ENCODE measurements at regions not wholly inside any gene's neighbourhood (a gene's known extent, or its start where the extent isn't known, plus 50 kb on each side); places are given as distances from the start of the nearest gene placed in this dataset.

DNA sequence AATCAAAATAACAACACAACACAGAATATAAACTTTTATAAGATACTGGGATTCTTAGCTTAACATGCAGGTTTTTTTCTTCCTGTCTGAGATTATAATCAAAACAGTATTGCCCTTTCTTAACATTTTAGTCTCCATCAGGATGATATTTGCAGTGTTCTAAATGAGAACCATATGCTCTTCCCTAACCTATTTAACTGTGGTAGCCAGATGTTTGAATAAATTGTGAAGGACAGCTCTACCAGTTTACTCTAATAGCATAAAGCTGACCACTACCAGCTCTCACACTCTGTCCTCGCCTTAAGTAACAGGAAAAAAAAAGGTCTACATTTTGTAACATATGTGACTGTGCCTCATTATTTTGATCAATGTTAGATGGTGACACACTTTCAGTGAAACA, 618.7 kb upstream of the SGCG start:
- no peak for DNase-seq
- no peak overlapping the region for H3K4me3 Mint-ChIP-seq
- no peaks in the 10 kb centered on the region for H3K4me1 Mint-ChIP-seq
- H3K9me3 ChIP-seq (ENCODE audit: control insufficient read depth, low read length, poor library complexity, severe bottlenecking): no peaks in the 10 kb centered on the region
- no peak for ATAC-seq
- no peak overlapping the region for H3K27ac Mint-ChIP-seq
- H3K27me3 Mint-ChIP-seq: no peaks in the 10 kb centered on the region
- H3K36me3 Mint-ChIP-seq (ENCODE audit: low read depth): peaks cover 2% of the 10 kb centered on the region

DNA sequence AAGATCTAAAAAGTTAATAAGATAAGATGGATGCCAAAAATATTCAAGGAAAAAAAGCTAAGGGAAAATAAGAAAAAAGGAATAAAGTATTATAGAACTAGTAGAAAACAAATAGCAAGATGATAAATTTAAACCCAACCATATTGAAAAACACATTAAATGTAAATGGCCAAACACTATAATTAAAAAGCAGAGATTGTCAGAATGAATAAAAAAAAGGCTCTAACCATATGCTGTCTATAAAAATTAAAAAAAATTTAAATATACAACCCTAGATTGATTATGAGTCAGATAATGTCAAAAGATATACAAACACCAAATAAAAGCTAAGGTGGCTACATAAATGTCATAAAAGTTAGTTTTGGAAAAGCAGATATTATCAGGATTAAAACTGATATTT, 617.5 kb upstream of the SGCG start:
- H3K27ac Mint-ChIP-seq: no peak overlapping the region
- H3K36me3 Mint-ChIP-seq (ENCODE audit: low read depth): peaks cover 2% of the 10 kb centered on the region
- no peaks in the 10 kb centered on the region for H3K27me3 Mint-ChIP-seq
- ATAC-seq: no peak
- no peaks in the 10 kb centered on the region for H3K4me1 Mint-ChIP-seq
- H3K9me3 ChIP-seq (ENCODE audit: control insufficient read depth, low read length, poor library complexity, severe bottlenecking): no peaks in the 10 kb centered on the region
- no peak overlapping the region for H3K4me3 Mint-ChIP-seq
- no peak for DNase-seq

- Mint-ChIP-seq H3K4me3 (no peak overlapping the region), H3K36me3 (ENCODE audit: low read depth) (peaks cover 2% of the 10 kb centered on the region), H3K27me3 (peaks cover 13% of the 10 kb centered on the region), H3K4me1 (no peaks in the 10 kb centered on the region), H3K27ac (no peak overlapping the region)
- ATAC-seq (no peak), DNase-seq (no peak)
- H3K9me3 ChIP-seq (ENCODE audit: control insufficient read depth, low read length, poor library complexity, severe bottlenecking): peaks cover 3% of the 10 kb centered on the region
These were observed 611.0 kb upstream of the SGCG start for GRCh38 chr13:22569811-22570210.

DNA sequence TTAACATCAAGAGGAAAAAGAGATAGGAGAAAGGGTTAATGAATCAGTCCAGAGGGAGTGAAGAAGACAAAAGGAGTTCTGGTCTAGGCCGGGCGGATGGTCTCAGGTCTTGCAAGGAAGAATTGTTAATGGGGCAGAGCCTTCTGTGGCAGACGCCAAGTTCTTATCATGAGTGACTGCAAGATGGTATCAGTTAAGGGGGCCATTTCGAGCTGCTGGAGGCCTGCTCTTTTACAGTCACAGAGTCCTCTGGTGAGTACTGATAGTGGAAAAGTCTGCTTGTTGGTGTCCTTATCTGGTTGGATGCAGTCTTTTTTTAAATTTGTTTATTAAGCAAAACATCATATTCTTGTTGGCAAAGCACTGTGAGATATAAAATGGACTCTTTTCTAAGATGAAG, 590.9 kb upstream of the SGCG start:
- H3K27me3 Mint-ChIP-seq: peaks cover 15% of the 10 kb centered on the region
- H3K4me3 Mint-ChIP-seq: no peak overlapping the region
- H3K27ac Mint-ChIP-seq: no peak overlapping the region
- no peaks in the 10 kb centered on the region for H3K4me1 Mint-ChIP-seq
- DNase-seq: no peak
- H3K9me3 ChIP-seq (ENCODE audit: control insufficient read depth, low read length, poor library complexity, severe bottlenecking): no peaks in the 10 kb centered on the region
- H3K36me3 Mint-ChIP-seq (ENCODE audit: low read depth): no peaks in the 10 kb centered on the region
- ATAC-seq: no peak

GRCh38 chr13:22592515-22592914, 588.3 kb upstream of the SGCG start:
- H3K27ac Mint-ChIP-seq: no peak overlapping the region
- DNase-seq (no peak), ATAC-seq (no peak)
- H3K4me3 Mint-ChIP-seq: no peak overlapping the region
- H3K27me3 Mint-ChIP-seq: peaks cover 23% of the 10 kb centered on the region
- H3K4me1 Mint-ChIP-seq: no peaks in the 10 kb centered on the region
- H3K9me3 ChIP-seq (ENCODE audit: control insufficient read depth, low read length, poor library complexity, severe bottlenecking): no peaks in the 10 kb centered on the region
- no peaks in the 10 kb centered on the region for H3K36me3 Mint-ChIP-seq (ENCODE audit: low read depth)

DNA sequence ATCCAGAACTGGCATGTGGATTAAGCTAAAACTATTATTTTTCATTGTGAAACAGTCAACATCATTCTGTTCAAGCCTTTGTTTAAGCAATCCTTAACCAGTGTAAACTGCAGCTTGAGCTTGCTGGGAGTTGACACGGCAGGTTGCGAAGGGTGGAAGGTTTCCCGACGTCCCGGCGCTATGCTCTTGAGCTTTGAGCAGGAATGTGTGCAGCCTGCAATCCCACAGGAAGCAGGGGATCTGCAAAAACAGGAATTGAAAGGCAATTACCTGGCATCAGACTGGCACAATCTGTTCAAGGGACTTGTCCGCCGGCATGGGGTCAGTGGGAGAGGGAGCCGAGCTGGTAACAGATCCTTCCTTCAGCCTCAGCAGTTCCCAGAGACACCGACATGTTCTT, 586.7 kb upstream of the SGCG start:
- ATAC-seq: no peak
- H3K4me1 Mint-ChIP-seq: no peaks in the 10 kb centered on the region
- DNase-seq: no peak
- peaks cover 23% of the 10 kb centered on the region for H3K27me3 Mint-ChIP-seq
- no peaks in the 10 kb centered on the region for H3K9me3 ChIP-seq (ENCODE audit: control insufficient read depth, low read length, poor library complexity, severe bottlenecking)
- H3K4me3 Mint-ChIP-seq: no peak overlapping the region
- no peak overlapping the region for H3K27ac Mint-ChIP-seq
- no peaks in the 10 kb centered on the region for H3K36me3 Mint-ChIP-seq (ENCODE audit: low read depth)

DNA sequence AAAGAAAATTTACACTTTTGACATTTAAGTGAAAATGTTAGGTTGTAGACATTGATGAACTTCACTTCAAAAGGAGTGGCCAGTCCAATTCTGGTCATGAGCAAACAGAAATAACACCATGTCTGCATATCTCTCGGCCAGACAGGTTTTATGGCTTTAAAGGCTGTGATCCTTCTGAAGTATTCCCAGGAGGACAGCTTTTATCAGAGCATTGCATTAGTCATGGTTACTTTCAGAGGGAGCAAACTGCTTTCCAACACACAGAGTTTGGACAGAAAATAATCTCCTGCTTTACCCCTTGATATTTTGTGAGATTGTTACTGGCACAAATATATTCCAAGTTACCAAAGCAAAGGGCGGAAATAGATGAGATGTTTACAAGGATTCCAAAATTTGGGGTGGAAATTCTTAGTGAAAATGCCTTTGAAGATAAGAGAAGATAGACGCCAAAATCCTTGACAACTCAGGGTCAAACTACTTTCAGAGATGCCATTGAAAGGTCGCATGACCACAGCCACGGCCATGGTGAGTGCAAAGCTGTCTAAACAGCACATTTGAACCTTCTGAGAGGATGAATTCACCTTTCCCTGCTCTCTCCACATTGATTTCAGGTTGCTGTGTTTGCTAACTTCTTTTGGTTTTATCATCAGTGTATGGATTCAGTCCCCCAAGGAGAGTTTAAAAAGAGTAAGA, 584.5 kb upstream of the SGCG start:
- ATAC-seq (no peak), DNase-seq (no peak)
- Mint-ChIP-seq H3K27ac (no peak overlapping the region), H3K36me3 (ENCODE audit: low read depth) (no peaks in the 10 kb centered on the region), H3K4me1 (no peaks in the 10 kb centered on the region), H3K27me3 (peaks cover 23% of the 10 kb centered on the region), H3K4me3 (no peak overlapping the region)
- H3K9me3 ChIP-seq (ENCODE audit: control insufficient read depth, low read length, poor library complexity, severe bottlenecking): no peaks in the 10 kb centered on the region

DNA sequence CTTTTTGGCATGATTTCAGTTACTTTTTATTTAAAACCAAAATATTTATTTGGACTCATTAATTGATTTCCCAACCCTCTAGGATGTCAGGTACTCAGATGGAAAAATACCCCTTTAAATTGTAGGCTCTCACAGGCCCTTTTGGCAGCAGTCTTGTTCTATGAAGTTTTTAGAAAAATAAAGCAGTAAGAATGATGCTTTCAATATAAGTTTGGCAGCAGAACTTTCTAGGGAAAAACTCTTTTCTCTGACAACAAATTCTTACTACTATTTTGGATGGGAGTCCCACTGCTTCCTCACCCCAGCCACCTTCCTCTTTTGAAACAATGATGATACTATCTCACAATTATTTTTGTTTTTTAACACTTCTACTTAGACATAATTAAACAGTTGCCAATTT, 581.6 kb upstream of the SGCG start:
- no peaks in the 10 kb centered on the region for H3K36me3 Mint-ChIP-seq (ENCODE audit: low read depth)
- no peak overlapping the region for H3K4me3 Mint-ChIP-seq
- ATAC-seq (no peak), DNase-seq (no peak)
- peaks cover 15% of the 10 kb centered on the region for H3K27me3 Mint-ChIP-seq
- no peaks in the 10 kb centered on the region for H3K4me1 Mint-ChIP-seq
- no peaks in the 10 kb centered on the region for H3K9me3 ChIP-seq (ENCODE audit: control insufficient read depth, low read length, poor library complexity, severe bottlenecking)
- H3K27ac Mint-ChIP-seq: no peak overlapping the region

GRCh38 chr13:22618002-22618401, 562.8 kb upstream of the SGCG start:
- Mint-ChIP-seq H3K27me3 (no peaks in the 10 kb centered on the region), H3K4me3 (no peak overlapping the region), H3K27ac (no peak overlapping the region), H3K4me1 (no peaks in the 10 kb centered on the region), H3K36me3 (ENCODE audit: low read depth) (no peaks in the 10 kb centered on the region)
- ATAC-seq (no peak), DNase-seq (no peak)
- no peaks in the 10 kb centered on the region for H3K9me3 ChIP-seq (ENCODE audit: control insufficient read depth, low read length, poor library complexity, severe bottlenecking)

- H3K4me1 Mint-ChIP-seq: no peaks in the 10 kb centered on the region
- H3K27ac Mint-ChIP-seq: no peak overlapping the region
- no peak for DNase-seq
- no peaks in the 10 kb centered on the region for H3K9me3 ChIP-seq (ENCODE audit: control insufficient read depth, low read length, poor library complexity, severe bottlenecking)
- peaks cover 5% of the 10 kb centered on the region for H3K27me3 Mint-ChIP-seq
- ATAC-seq: no peak
- no peaks in the 10 kb centered on the region for H3K36me3 Mint-ChIP-seq (ENCODE audit: low read depth)
- H3K4me3 Mint-ChIP-seq: no peak overlapping the region
These were observed 555.1 kb upstream of the SGCG start for GRCh38 chr13:22625691-22626090.

GRCh38 chr13:22629374-22629773, 551.4 kb upstream of the SGCG start:
- H3K9me3 ChIP-seq (ENCODE audit: control insufficient read depth, low read length, poor library complexity, severe bottlenecking): no peaks in the 10 kb centered on the region
- no peak overlapping the region for H3K4me3 Mint-ChIP-seq
- no peaks in the 10 kb centered on the region for H3K27me3 Mint-ChIP-seq
- no peak for ATAC-seq
- no peaks in the 10 kb centered on the region for H3K4me1 Mint-ChIP-seq
- H3K36me3 Mint-ChIP-seq (ENCODE audit: low read depth): no peaks in the 10 kb centered on the region
- no peak overlapping the region for H3K27ac Mint-ChIP-seq
- no peak for DNase-seq

DNA sequence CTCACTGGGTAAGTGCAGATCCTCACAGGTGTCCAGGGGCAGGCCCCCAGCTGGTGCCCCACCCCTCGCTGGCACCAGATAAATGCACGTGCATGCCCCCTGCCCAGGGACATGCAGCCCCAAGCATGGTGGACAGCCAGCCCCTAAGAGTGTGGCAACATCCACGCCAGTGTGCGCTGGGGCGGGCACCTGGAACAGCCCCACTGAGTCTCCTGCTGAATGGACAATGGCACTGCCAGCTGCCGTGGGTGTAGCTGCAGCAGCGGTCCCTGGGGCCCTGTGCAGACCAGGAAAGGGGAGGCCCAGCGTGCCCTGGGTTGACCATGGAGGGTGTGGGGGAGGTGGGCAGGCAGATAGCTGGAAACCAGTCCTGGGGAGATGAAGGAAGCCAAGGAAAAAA, 538.7 kb upstream of the SGCG start:
- ATAC-seq: no peak
- no peaks in the 10 kb centered on the region for H3K4me1 Mint-ChIP-seq
- no peaks in the 10 kb centered on the region for H3K36me3 Mint-ChIP-seq (ENCODE audit: low read depth)
- no peaks in the 10 kb centered on the region for H3K9me3 ChIP-seq (ENCODE audit: control insufficient read depth, low read length, poor library complexity, severe bottlenecking)
- peaks cover 9% of the 10 kb centered on the region for H3K27me3 Mint-ChIP-seq
- no peak for DNase-seq
- no peak overlapping the region for H3K27ac Mint-ChIP-seq
- no peak overlapping the region for H3K4me3 Mint-ChIP-seq

DNA sequence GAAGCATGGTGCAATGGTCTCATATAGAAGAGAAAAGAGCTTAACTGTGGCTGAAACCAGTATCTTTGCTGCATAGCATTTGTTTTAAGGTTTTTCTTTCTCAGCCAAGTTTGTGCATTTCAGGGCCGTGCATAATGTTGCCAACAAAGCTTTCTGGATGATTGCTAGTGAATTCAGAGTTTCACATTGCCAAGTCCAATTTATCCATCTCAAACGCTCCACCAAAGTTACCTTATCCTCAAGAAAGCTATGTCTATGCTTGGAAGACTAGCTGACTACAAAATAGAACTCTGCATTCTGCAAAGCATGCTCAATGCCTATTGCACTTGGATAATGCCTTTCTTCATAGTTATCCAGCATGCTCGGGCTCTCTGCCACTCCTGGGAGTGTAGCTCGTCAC, 535.8 kb upstream of the SGCG start:
- H3K4me1 Mint-ChIP-seq: no peaks in the 10 kb centered on the region
- H3K27ac Mint-ChIP-seq: no peak overlapping the region
- H3K9me3 ChIP-seq (ENCODE audit: control insufficient read depth, low read length, poor library complexity, severe bottlenecking): no peaks in the 10 kb centered on the region
- H3K27me3 Mint-ChIP-seq: peaks cover 6% of the 10 kb centered on the region
- ATAC-seq (no peak), DNase-seq (no peak)
- H3K36me3 Mint-ChIP-seq (ENCODE audit: low read depth): no peaks in the 10 kb centered on the region
- H3K4me3 Mint-ChIP-seq: no peak overlapping the region

DNA sequence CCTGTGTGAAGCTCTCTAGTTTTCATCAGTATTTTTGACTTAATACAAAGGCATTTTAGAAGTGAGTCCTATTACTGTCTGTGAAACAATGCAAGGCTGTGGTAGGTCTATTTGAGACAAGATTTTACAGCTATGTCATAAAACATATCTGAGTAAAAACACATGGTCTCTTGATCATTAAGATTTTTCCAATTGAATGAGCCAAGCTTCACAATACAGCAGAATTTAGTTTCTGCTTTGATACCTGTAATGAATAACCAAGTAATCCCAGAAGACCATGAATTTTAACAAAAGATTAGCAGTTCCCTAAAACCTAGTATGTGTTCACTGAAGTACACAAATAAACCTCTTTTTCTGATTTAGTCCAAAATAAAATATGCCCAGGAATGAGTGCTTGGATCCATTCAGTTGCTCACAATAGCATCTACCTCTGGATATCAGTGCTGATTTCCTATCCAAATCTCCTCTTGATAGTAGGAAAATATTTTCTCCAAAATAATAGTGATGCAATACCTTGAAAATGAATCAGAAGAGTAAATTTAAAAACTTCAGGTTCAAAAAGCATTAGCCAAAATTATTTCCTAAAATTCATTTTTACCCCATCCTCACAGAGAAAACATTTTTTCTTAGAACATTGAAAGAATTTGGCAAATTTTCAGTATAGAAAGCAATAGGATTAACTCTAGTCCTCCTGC, 533.5 kb upstream of the SGCG start:
- H3K9me3 ChIP-seq (ENCODE audit: control insufficient read depth, low read length, poor library complexity, severe bottlenecking): no peaks in the 10 kb centered on the region
- H3K27ac Mint-ChIP-seq: no peak overlapping the region
- no peaks in the 10 kb centered on the region for H3K36me3 Mint-ChIP-seq (ENCODE audit: low read depth)
- H3K27me3 Mint-ChIP-seq: peaks cover 6% of the 10 kb centered on the region
- no peak for DNase-seq
- no peak overlapping the region for H3K4me3 Mint-ChIP-seq
- no peaks in the 10 kb centered on the region for H3K4me1 Mint-ChIP-seq
- no peak for ATAC-seq
